ENCODE measurements at regions not wholly inside any gene's neighbourhood (a gene's known extent, or its start where the extent isn't known, plus 50 kb on each side); places are given as distances from the start of the nearest gene placed in this dataset.
"Not testable (repeated sequence)": the region's sequence is repeated elsewhere in the genome, so short reads cannot be mapped to it uniquely, and the experiment has no call there.

- not testable (repeated sequence) for H3K4me1 ChIP-seq (ENCODE audit: control insufficient read depth in 3 of 3, insufficient read depth in 2 of 3, low read depth in 1 of 3, low read length in 2 of 3); FAIRE-seq
- 90 to 94% (median 91%) methylated on average over 34 to 63 of the region's 63 CpGs for WGBS, 3 donors
Observed at GRCh38 chr13:43968251-43968942, 88.7 kb downstream of the LACC1 start.

GRCh38 chr13:43968943-43969690 is 89.4 kb downstream of the LACC1 start:
- H3K9me3 ChIP-seq (ENCODE audit: control insufficient read depth in 2 of 2, insufficient read depth in 1 of 2, low read depth in 1 of 2, low read length in 1 of 2): peaks cover 0 to 11% of the 10 kb centered on the region in 2 donors
- DNase-seq; H3K4me1 ChIP-seq (ENCODE audit: control insufficient read depth in 3 of 3, insufficient read depth in 2 of 3, low read depth in 1 of 3, low read length in 2 of 3); H3K4me3 ChIP-seq (ENCODE audit: low read depth in 1 of 3, low read length in 3 of 3); H3K27me3 ChIP-seq (ENCODE audit: control insufficient read depth in 3 of 3, insufficient read depth in 3 of 3, low read length in 3 of 3); H3K27ac ChIP-seq (ENCODE audit: low read depth in 1 of 3, low read length in 2 of 3); H3K36me3 ChIP-seq (ENCODE audit: control insufficient read depth in 3 of 3, insufficient read depth in 2 of 3, low read depth in 1 of 3, low read length in 3 of 3); FAIRE-seq: not testable (repeated sequence)
- WGBS, 3 donors: 92 to 96% (median 95%) methylated on average over 31 to 33 of the region's 33 CpGs

More at GRCh38 chr13:43968251-43968942, 88.7 kb downstream of the LACC1 start:
- not testable (repeated sequence) for H3K27me3 ChIP-seq (ENCODE audit: control insufficient read depth in 3 of 3, insufficient read depth in 3 of 3, low read length in 3 of 3); H3K4me3 ChIP-seq (ENCODE audit: low read depth in 1 of 3, low read length in 3 of 3); H3K36me3 ChIP-seq (ENCODE audit: control insufficient read depth in 3 of 3, insufficient read depth in 2 of 3, low read depth in 1 of 3, low read length in 3 of 3); DNase-seq; H3K27ac ChIP-seq (ENCODE audit: low read depth in 1 of 3, low read length in 2 of 3)
- peaks cover 0 to 11% of the 10 kb centered on the region in 2 donors for H3K9me3 ChIP-seq (ENCODE audit: control insufficient read depth in 2 of 2, insufficient read depth in 1 of 2, low read depth in 1 of 2, low read length in 1 of 2)

GRCh38 chr13:43969919-43970318 is 90.2 kb downstream of the LACC1 start:
- not testable (repeated sequence) for DNase-seq

GRCh38 chr13:43970520-43971242 is 91.0 kb downstream of the LACC1 start:
- peaks cover 0 to 11% of the 10 kb centered on the region in 2 donors for H3K9me3 ChIP-seq (ENCODE audit: control insufficient read depth in 2 of 2, insufficient read depth in 1 of 2, low read depth in 1 of 2, low read length in 1 of 2)
- FAIRE-seq; H3K4me3 ChIP-seq (ENCODE audit: low read depth in 1 of 3, low read length in 3 of 3); H3K27ac ChIP-seq (ENCODE audit: low read depth in 1 of 3, low read length in 2 of 3); DNase-seq; H3K4me1 ChIP-seq (ENCODE audit: control insufficient read depth in 3 of 3, insufficient read depth in 2 of 3, low read depth in 1 of 3, low read length in 2 of 3); H3K36me3 ChIP-seq (ENCODE audit: control insufficient read depth in 3 of 3, insufficient read depth in 2 of 3, low read depth in 1 of 3, low read length in 3 of 3); H3K27me3 ChIP-seq (ENCODE audit: control insufficient read depth in 3 of 3, insufficient read depth in 3 of 3, low read length in 3 of 3): not testable (repeated sequence)
- WGBS, 3 donors: 94 to 95% (median 94%) methylated on average over 28 to 36 of the region's 36 CpGs

More at GRCh38 chr13:43969919-43970318, 90.2 kb downstream of the LACC1 start:
- WGBS, 3 donors: 93 to 97% (median 94%) methylated on average over 18 to 27 of the region's 27 CpGs
- H3K27me3 ChIP-seq (ENCODE audit: control insufficient read depth in 3 of 3, insufficient read depth in 3 of 3, low read length in 3 of 3); H3K4me1 ChIP-seq (ENCODE audit: control insufficient read depth in 3 of 3, insufficient read depth in 2 of 3, low read depth in 1 of 3, low read length in 2 of 3); H3K27ac ChIP-seq (ENCODE audit: low read depth in 1 of 3, low read length in 2 of 3); H3K36me3 ChIP-seq (ENCODE audit: control insufficient read depth in 3 of 3, insufficient read depth in 2 of 3, low read depth in 1 of 3, low read length in 3 of 3); FAIRE-seq; H3K4me3 ChIP-seq (ENCODE audit: low read depth in 1 of 3, low read length in 3 of 3): not testable (repeated sequence)
- H3K9me3 ChIP-seq (ENCODE audit: control insufficient read depth in 2 of 2, insufficient read depth in 1 of 2, low read depth in 1 of 2, low read length in 1 of 2): peaks cover 0 to 11% of the 10 kb centered on the region in 2 donors

GRCh38 chr13:43971324-43971723 is 91.6 kb downstream of the LACC1 start:
- H3K4me3 ChIP-seq (ENCODE audit: low read depth in 1 of 3, low read length in 3 of 3); H3K27me3 ChIP-seq (ENCODE audit: control insufficient read depth in 3 of 3, insufficient read depth in 3 of 3, low read length in 3 of 3); H3K27ac ChIP-seq (ENCODE audit: low read depth in 1 of 3, low read length in 2 of 3); H3K4me1 ChIP-seq (ENCODE audit: control insufficient read depth in 3 of 3, insufficient read depth in 2 of 3, low read depth in 1 of 3, low read length in 2 of 3); H3K36me3 ChIP-seq (ENCODE audit: control insufficient read depth in 3 of 3, insufficient read depth in 2 of 3, low read depth in 1 of 3, low read length in 3 of 3); DNase-seq; FAIRE-seq: not testable (repeated sequence)
- 94 to 98% (median 97%) methylated on average over 5 to 19 of the region's 19 CpGs for WGBS, 3 donors
- H3K9me3 ChIP-seq (ENCODE audit: control insufficient read depth in 2 of 2, insufficient read depth in 1 of 2, low read depth in 1 of 2, low read length in 1 of 2): peaks cover 0 to 11% of the 10 kb centered on the region in 2 donors

- no peaks in the 10 kb centered on the region for H3K36me3 ChIP-seq (ENCODE audit: control insufficient read depth in 3 of 3, insufficient read depth in 2 of 3, low read depth in 1 of 3, low read length in 3 of 3)
- no peak overlapping the region for H3K27ac ChIP-seq (ENCODE audit: low read depth in 1 of 3, low read length in 2 of 3)
- FAIRE-seq: no peak
- 87 to 100% (median 89%) methylated on average over 1 of the region's 1 CpG for WGBS, 3 donors
- no peaks in the 10 kb centered on the region for H3K27me3 ChIP-seq (ENCODE audit: control insufficient read depth in 3 of 3, insufficient read depth in 3 of 3, low read length in 3 of 3)
- no peaks in the 10 kb centered on the region for H3K9me3 ChIP-seq (ENCODE audit: control insufficient read depth in 2 of 2, insufficient read depth in 1 of 2, low read depth in 1 of 2, low read length in 1 of 2)
- H3K4me1 ChIP-seq (ENCODE audit: control insufficient read depth in 3 of 3, insufficient read depth in 2 of 3, low read depth in 1 of 3, low read length in 2 of 3): peaks cover 0 to 2% (median 0%) of the 10 kb centered on the region in 3 donors
- DNase-seq: no peak
- no peak overlapping the region for H3K4me3 ChIP-seq (ENCODE audit: low read depth in 1 of 3, low read length in 3 of 3)
Observed at GRCh38 chr13:43977911-43978310, 98.2 kb downstream of the LACC1 start.

GRCh38 chr13:43978688-43979087 is 99.0 kb downstream of the LACC1 start:
- Histone ChIP-seq H3K27me3 (ENCODE audit: control insufficient read depth in 3 of 3, insufficient read depth in 3 of 3, low read length in 3 of 3) (no peaks in the 10 kb centered on the region), H3K9me3 (ENCODE audit: control insufficient read depth in 2 of 2, insufficient read depth in 1 of 2, low read depth in 1 of 2, low read length in 1 of 2) (no peaks in the 10 kb centered on the region)
- DNase-seq: no peak

GRCh38 chr13:43979492-43979891 is 99.8 kb downstream of the LACC1 start:
- Histone ChIP-seq H3K36me3 (ENCODE audit: control insufficient read depth in 3 of 3, insufficient read depth in 2 of 3, low read depth in 1 of 3, low read length in 3 of 3) (no peaks in the 10 kb centered on the region), H3K27me3 (ENCODE audit: control insufficient read depth in 3 of 3, insufficient read depth in 3 of 3, low read length in 3 of 3) (no peaks in the 10 kb centered on the region), H3K4me3 (ENCODE audit: low read depth in 1 of 3, low read length in 3 of 3) (no peak overlapping the region), H3K4me1 (ENCODE audit: control insufficient read depth in 3 of 3, insufficient read depth in 2 of 3, low read depth in 1 of 3, low read length in 2 of 3) (peaks cover 0 to 2% (median 0%) of the 10 kb centered on the region in 3 donors), H3K27ac (ENCODE audit: low read depth in 1 of 3, low read length in 2 of 3) (no peak overlapping the region), H3K9me3 (ENCODE audit: control insufficient read depth in 2 of 2, insufficient read depth in 1 of 2, low read depth in 1 of 2, low read length in 1 of 2) (no peaks in the 10 kb centered on the region)
- WGBS, 3 donors: 86 to 93% (median 88%) methylated on average over 2 of the region's 2 CpGs
- DNase-seq (no peak), FAIRE-seq (no peak)

More at GRCh38 chr13:43978688-43979087, 99.0 kb downstream of the LACC1 start:
- H3K27ac ChIP-seq (ENCODE audit: low read depth in 1 of 3, low read length in 2 of 3): no peak overlapping the region
- no peaks in the 10 kb centered on the region for H3K36me3 ChIP-seq (ENCODE audit: control insufficient read depth in 3 of 3, insufficient read depth in 2 of 3, low read depth in 1 of 3, low read length in 3 of 3)
- peaks cover 0 to 2% (median 0%) of the 10 kb centered on the region in 3 donors for H3K4me1 ChIP-seq (ENCODE audit: control insufficient read depth in 3 of 3, insufficient read depth in 2 of 3, low read depth in 1 of 3, low read length in 2 of 3)
- no peak for FAIRE-seq
- WGBS, 3 donors: 84 to 88% (median 86%) methylated on average over 5 of the region's 5 CpGs
- H3K4me3 ChIP-seq (ENCODE audit: low read depth in 1 of 3, low read length in 3 of 3): no peak overlapping the region
